ENCODE measurements at regions not wholly inside any gene's neighbourhood (a gene's known extent, or its start where the extent isn't known, plus 50 kb on each side); places are given as distances from the start of the nearest gene placed in this dataset.

- TF ChIP-seq EZH2phosphoT487 (IDR thresholded peaks at IDR 0.05; ENCODE audit: borderline replicate concordance) (no peak), CTCF (conservative IDR thresholded peaks at IDR 0.05; ENCODE audit: low read length) (no peak)
Measured at GRCh38 chr3:27644941-27645340, 77.2 kb downstream of the EOMES start.
